Stromal cell of bone marrow (primary cell): ENCODE measurements at regions not wholly inside any gene's neighbourhood (a gene's known extent, or its start where the extent isn't known, plus 50 kb on each side); places are given as distances from the start of the nearest gene placed in this dataset.

Experiments used
- DNase-seq: peaks from one replicate; pipeline ENCODE4 v3.0.0-alpha.2; 2012; ENCODE audit warnings: low read depth

GRCh38 chr11:130776061-130776419, 140.2 kb downstream of the SNX19 start:
- no peak for DNase-seq

DNA sequence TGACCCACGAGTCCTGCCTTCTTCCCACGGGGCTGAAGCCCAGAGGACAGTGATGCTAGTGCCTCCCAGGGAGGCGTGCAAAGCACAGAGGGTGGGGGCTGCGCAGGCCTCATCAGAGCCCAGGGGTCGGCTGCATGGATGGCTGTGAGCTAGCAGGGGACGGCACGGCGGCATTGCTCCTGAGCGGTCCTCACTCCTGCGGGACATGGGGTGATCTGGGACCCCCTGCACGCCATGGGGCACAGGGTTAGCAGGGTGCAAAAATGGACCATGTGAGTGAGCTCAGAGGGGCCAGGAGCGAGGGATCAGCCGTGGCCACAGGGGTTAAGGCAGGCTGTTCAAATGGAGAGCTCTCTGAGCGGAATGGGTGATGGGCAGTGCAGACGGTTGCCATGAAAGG, 138.3 kb downstream of the SNX19 start:
- DNase-seq, result no peak

DNA sequence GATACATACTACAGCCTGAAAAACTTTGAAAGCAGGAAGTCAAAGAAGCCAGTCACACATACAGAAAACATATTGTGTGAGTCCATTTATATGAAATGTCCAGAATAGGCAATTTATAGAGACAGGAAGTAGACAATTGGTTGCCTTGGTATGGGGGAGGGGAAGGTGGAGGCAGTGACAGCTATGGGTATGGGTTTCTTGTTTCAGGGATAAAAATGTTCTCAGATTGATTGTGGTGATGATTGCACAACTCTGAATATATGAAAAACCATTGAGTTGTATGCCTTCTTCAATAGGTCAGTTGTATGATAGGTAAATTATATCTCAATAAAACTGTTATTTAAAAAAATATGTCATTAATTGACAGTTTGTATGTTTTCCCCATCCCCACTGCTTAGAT, 137.6 kb downstream of the SNX19 start:
- no peak for DNase-seq

DNA sequence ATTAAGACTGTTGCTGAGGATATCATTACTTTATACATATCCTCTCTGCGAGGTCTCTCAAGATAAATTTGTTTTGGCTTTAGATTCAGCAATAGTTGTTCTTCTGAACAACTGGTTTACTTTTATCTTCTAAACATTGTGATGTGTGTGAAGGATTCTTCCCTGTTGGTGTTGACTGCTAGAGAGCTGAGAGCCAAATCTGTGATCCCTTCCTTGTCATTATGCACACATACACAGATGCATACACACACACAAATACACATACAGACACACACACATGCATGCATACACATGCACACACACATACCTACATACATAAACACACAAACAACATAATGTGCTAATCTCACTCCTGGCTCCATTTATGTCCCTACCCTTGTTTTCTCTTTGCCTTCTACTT, 137.0 kb downstream of the SNX19 start:
- DNase-seq, result no peak

DNA sequence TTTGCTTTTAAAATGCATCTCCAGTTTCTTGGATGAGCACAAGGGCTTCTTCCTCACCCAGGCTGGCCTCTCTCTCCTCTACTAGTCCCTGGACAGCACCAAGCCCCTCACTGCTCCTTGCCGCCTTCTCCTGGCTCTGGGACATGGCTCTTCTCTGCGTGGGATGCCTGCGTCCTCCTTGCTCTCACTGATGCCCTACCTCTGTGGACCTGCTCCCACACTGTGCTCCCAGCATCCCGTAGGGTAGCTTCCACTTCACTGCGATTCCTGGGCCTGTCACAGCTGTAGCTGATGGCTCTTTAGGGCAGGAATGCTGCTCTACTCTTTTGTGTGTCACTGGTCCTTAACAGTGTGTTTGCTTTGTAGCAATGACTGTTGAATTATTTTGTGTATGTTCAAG, 136.3 kb downstream of the SNX19 start:
- no peak for DNase-seq

DNA sequence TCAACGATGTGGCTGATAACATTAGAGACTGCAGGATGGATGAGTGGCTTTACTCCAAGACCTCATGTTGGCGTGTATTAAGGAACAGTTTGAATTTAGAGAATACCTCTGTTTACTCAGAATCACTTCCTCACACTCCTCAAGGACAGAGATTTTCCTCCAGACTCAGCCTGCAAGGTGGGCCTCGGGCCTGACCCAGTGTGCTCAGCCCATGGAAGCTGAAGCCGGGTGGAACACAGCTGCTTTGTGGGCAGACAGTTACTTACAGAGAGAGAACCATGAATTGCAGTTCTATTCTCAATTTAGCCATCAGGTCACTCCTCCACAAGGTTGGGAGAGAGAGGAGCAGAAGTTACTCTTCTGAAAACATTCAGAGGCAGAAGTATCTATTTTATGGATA, 135.8 kb downstream of the SNX19 start:
- no peak for DNase-seq

- no peak for DNase-seq
Measured at GRCh38 chr11:130781931-130782330, 134.3 kb downstream of the SNX19 start.

DNA sequence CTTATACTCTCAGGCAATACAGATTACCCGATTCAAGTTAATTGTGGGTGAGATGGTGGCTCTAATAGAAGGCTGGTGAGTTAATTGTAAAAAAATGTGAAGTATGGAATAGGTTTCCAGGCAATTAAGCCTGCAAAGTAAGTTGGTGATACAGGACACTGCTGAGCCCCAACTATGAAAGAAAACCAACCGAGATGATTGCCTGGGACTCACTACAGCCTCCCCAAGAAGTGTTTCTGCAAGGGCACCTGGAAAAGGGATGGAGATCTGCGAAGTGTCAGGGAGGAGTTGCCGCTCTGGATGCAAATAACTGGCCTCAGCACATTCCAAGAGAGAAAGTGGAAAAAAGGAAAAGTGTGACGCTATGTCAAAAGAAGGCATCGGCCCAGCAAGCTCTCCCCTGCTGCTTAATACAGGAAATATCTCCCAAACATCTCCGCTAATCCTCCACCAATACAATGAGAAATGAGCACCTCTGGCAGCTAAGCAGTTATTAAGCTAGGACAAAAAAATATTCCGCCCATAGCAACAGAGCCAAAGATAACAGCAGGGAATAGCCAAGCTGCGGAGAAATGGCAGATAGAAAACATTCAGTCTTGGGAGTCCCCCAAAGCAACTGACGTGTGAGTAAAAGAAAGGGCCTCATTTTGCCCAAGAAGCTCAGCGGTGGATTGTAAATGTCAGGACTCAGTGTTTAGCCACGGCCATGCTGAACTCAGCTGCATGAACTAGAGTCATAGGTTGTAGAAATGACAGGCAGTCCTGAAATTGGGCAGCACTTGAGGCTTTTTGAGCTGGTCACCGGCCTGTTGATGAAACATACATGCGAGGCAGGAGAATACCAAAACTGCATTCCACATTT, 133.7 kb downstream of the SNX19 start:
- DNase-seq, result peak; percentile 63

- DNase-seq, result no peak
Measured at GRCh38 chr11:130783323-130783722, 133.0 kb downstream of the SNX19 start.

DNA sequence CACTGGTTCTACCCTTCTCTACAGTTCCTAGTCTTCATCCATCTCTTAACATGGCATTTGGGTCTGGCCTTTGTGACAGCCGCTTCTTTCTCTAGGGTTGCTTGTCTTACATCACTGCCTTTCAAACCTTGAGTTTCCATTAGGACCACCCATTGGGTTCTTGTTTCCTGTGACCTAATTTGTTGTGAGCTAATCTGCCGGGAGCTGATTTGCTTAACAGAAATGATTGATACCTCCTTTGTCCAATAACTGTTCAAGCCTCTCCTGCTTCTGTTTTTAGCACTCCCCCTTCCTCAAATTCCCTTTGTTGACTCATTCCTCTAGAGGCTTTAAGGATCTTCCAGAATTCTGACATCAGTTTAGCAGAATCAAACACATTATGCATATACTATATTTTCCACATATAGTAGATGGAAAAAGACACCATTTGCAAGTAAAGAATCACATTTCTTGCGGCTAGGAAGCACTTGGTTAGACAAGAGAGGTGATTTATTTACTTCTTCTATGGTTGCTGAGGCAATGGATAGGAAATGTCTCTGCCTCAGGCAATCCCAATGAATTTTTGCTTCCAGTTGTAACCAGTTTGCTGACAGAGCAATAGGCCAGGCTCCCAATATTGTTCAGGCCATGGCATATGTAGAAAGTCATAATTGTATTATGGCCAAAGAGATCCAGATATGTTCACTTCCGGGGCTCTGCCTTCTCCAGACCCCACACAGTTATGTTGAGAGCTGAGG, 130.7 kb downstream of the SNX19 start:
- DNase-seq, result no peak

GRCh38 chr11:130786586-130786985, 129.7 kb downstream of the SNX19 start:
- DNase-seq, result no peak

- DNase-seq, result no peak
Measured at GRCh38 chr11:130787092-130787616, 129.1 kb downstream of the SNX19 start.

DNA sequence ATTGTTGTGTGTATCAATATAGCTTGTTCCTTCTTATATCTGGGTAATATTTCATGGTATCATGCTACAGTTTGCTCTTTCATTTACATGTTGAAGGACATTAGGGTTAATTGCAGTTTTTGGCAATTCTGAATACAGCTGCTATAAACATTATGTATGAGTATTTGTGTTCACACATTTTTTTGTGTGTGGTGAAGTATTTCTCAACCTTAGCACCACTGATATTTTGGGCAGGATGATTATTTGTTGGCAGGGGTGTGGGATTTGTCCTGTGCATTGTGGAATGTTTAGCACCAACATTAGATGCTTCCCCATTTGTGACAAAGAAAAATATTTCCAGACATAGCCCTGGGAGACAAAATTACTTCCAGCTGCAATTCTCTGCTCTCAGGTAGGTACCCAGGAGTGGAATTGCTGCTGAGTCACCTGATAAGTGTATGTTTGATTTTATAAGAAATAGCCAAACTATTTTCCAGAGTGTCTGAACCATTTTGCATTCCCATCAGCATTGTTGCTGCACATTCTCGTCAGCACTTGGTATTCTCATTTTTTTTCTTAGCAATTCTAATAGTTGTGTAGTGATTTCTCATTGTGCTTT, 128.2 kb downstream of the SNX19 start:
- DNase-seq, result no peak

DNA sequence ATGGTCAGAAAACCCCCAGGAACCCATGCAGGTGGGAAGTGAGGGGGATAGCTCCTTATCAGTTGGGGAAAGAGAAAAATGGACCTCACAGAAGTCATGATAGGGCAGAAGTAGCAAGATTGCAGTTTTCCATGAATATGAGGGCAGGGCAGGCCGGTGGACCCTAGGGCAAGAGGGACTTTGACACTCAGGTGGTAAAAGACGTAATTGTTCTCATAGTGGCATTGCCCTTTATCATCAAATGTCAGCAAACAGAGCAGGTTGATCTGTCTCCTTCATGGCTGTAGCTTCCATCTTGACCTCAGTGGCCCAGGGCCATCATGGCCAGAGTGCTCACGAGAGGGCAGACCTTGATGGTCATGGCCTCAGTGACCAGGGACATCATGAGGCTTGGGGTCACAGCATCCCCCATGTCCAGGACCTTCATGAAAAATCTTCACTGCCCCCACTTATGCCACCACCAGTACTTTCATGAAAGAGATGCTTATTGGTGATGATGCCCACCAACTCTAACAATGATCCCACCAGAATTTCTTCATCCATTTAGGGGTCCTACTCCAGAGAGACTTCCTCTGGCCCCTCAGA, 127.1 kb downstream of the SNX19 start:
- DNase-seq, result no peak

DNA sequence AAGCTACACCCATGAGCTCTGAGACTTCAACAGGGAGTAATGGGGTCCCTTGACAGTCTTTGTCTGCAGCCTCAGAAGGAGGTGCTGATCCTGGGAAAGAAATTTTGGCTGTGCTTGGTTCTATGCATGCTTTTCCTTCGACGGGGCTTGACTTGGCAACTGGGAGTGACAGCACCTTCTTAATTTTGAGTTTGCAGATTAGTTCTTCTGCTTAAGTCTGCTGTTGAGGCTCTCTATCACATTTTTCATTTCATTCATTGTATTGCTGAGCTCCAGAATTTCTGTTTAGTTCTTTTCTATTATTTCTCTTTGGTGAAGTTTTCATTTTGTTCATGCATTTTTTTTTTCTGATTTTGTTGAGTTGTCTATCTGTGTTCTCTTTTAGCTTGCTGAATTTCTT, 125.6 kb downstream of the SNX19 start:
- no peak for DNase-seq

DNA sequence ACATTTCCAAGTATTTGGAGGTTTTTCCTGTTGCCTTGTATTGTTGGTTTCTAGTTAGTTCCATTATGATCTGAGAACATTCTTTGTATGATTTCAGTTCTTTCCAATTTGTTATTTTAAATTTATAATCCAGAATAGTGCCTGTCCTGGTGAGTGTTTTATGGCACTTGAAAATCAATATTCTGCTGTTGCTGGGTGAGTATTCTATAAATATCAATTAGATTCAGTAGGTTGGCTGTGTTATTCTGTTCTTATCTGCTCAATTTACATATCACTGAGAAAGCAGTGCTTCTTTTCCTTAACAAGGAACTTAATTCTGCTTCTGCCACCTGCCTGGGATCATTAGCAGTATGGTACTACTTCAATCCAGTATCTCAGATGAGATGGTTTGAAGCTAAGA, 123.5 kb downstream of the SNX19 start:
- no peak for DNase-seq

DNA sequence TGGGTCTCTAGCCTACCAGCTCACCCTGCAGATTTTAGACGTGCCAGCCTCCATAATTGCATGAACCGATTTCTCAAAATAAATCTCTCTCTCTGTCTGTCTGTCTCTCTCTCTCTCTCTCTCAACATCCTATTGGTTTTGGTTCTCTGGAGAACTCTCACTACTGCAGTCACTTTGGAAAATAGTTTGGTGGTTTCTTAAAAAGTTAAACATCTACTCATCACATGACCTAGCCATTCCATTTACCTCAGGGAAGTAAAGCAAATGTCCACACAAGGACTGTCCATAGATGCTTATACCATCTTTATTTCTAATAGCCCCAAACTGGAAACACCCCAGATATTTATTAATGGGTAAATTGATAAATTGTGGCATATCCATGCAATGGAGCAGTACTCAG, 119.5 kb downstream of the SNX19 start:
- no peak for DNase-seq

GRCh38 chr11:130798280-130798679, 118.0 kb downstream of the SNX19 start:
- DNase-seq, result peak; percentile 91

DNA sequence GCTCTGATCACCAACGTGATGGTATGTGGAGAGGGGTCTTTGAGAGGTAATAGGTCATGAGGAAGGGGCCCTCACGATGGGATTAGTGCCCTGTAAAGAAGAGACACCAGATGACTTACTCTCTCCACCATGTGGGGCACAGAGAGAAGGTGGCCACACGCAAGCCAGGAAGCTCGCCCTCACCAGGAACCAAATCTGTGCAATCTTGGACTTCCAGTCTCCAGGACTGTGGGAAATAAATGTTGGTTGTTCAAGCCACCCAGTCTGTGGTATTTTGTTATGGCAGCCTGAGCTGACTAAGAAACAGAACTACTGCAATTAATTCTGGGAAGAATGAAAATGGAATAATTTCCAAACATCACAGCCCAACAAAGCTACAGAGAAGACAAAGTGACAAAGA, 117.5 kb downstream of the SNX19 start:
- no peak for DNase-seq

GRCh38 chr11:130801333-130802122, 114.8 kb downstream of the SNX19 start:
- peak; percentile 22 for DNase-seq

- DNase-seq, result no peak
Measured at GRCh38 chr11:130802567-130802966, 113.7 kb downstream of the SNX19 start.
